HuH-7 (cell line): ENCODE measurements at regions not wholly inside any gene's neighbourhood (a gene's known extent, or its start where the extent isn't known, plus 50 kb on each side); places are given as distances from the start of the nearest gene placed in this dataset.

ENCODE experiments used
- DNase-seq: peaks from one replicate; pipeline ENCODE4 v3.0.0; 2011; ENCODE audit warnings: low spot score

GRCh38 chr16:9687737-9688319 is 494.4 kb downstream of the GRIN2A start:
- no peak for DNase-seq

- DNase-seq = no peak
Measured at GRCh38 chr16:9689597-9689996, 492.6 kb downstream of the GRIN2A start.

GRCh38 chr16:9695152-9695551 is 487.1 kb downstream of the GRIN2A start:
- no peak for DNase-seq
